ENCODE measurements at regions not wholly inside any gene's neighbourhood (a gene's known extent, or its start where the extent isn't known, plus 50 kb on each side); places are given as distances from the start of the nearest gene placed in this dataset.

DNA sequence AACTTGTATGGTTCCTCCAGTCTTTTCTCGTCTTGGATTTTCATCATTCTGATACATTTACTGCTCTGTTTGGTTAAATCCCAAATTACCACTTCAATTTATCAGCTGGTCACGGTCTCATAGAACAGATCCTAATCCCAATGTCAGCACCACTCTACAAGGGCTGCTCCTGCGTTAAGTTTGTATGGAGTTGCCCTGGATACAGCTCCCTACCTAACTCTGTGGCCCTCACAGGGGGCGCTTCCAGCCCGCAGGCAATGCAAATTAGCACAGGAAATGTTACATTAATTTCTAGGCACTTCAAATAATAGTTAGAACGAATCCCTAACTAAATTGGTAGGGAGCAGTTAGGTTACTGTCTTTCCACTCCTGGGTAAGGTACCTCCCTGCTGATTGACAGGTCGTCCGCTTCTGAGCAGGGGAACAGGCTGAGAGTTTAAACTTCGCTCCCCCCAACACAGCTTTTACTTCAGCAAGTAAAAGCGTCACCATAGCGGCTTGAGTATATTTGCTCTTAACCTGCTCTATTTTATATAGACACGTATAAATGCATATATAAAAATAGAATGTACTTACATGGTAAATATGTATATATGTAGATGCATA, 238.5 kb upstream of the FANCL start:
- no peak overlapping the region for H2AFZ ChIP-seq (ENCODE audit: low read depth, low read length)
- DNase-seq, result no peak
- no peak overlapping the region for H3K27ac ChIP-seq (ENCODE audit: low read length)
- H3K4me1 ChIP-seq (ENCODE audit: insufficient read depth, low read length), result no peaks in the 10 kb centered on the region
- no peaks in the 10 kb centered on the region for H3K27me3 ChIP-seq (ENCODE audit: insufficient read depth, low read length, poor library complexity)
- TF ChIP-seq EZH2 (IDR thresholded peaks at IDR 0.05; ENCODE audit: borderline replicate concordance, low read depth, low read length, severe bottlenecking), result no peak
- TF ChIP-seq, protein P1, sequence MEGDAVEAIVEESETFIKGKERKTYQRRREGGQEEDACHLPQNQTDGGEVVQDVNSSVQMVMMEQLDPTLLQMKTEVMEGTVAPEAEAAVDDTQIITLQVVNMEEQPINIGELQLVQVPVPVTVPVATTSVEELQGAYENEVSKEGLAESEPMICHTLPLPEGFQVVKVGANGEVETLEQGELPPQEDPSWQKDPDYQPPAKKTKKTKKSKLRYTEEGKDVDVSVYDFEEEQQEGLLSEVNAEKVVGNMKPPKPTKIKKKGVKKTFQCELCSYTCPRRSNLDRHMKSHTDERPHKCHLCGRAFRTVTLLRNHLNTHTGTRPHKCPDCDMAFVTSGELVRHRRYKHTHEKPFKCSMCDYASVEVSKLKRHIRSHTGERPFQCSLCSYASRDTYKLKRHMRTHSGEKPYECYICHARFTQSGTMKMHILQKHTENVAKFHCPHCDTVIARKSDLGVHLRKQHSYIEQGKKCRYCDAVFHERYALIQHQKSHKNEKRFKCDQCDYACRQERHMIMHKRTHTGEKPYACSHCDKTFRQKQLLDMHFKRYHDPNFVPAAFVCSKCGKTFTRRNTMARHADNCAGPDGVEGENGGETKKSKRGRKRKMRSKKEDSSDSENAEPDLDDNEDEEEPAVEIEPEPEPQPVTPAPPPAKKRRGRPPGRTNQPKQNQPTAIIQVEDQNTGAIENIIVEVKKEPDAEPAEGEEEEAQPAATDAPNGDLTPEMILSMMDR (IDR thresholded peaks at IDR 0.05; ENCODE audit: borderline replicate concordance, extremely low read depth, low read length, poor library complexity, severe bottlenecking), result no peak
- no peaks in the 10 kb centered on the region for H3K36me3 ChIP-seq (ENCODE audit: insufficient read depth, low read length)
- no peaks in the 10 kb centered on the region for H3K9me3 ChIP-seq (ENCODE audit: insufficient read depth, low read length, severe bottlenecking)
- H3K4me3 ChIP-seq (ENCODE audit: low read depth in 1 of 2, low read length in 2 of 2), result no peak overlapping the region
- H3K9ac ChIP-seq (ENCODE audit: low read depth, low read length), result no peak overlapping the region
- H3K4me2 ChIP-seq (ENCODE audit: insufficient read depth, low read length), result no peak overlapping the region
- H3K79me2 ChIP-seq (ENCODE audit: insufficient read depth, low read length), result no peaks in the 10 kb centered on the region
- no peaks in the 10 kb centered on the region for H4K20me1 ChIP-seq (ENCODE audit: insufficient read depth, low read length)
- no peak for ATAC-seq (ENCODE audit: insufficient read depth, low read depth)

DNA sequence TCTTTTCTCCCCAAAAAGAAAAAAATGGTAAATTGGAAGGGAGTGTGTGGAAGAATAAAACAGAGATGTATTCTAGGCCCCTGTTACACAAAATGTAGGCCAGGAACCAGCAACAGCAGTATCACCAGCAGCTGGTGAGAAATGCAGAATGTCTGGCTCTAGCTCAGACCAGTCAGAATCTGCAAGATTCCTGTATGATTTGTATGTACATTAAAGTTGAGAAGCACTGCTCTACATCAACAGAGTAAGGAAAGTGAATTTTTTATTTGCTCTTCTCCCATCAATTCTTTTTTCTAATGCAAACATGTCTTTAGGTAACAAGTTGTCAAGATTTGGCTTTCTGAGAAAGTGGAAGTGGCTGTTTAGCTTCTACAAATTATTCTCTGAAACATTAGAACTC, 235.4 kb upstream of the FANCL start:
- Histone ChIP-seq H3K4me2 (ENCODE audit: insufficient read depth, low read length) (no peak overlapping the region), H3K9ac (ENCODE audit: low read depth, low read length) (no peak overlapping the region), H3K9me3 (ENCODE audit: insufficient read depth, low read length, severe bottlenecking) (no peaks in the 10 kb centered on the region), H3K36me3 (ENCODE audit: insufficient read depth, low read length) (no peaks in the 10 kb centered on the region), H3K79me2 (ENCODE audit: insufficient read depth, low read length) (no peaks in the 10 kb centered on the region), H3K4me1 (ENCODE audit: insufficient read depth, low read length) (no peaks in the 10 kb centered on the region), H3K27me3 (ENCODE audit: insufficient read depth, low read length, poor library complexity) (no peaks in the 10 kb centered on the region), H4K20me1 (ENCODE audit: insufficient read depth, low read length) (no peaks in the 10 kb centered on the region), H3K4me3 (ENCODE audit: low read depth in 1 of 2, low read length in 2 of 2) (no peak overlapping the region), H2AFZ (ENCODE audit: low read depth, low read length) (no peak overlapping the region), H3K27ac (ENCODE audit: low read length) (no peak overlapping the region)
- DNase-seq (no peak), ATAC-seq (ENCODE audit: insufficient read depth, low read depth) (no peak)
- TF ChIP-seq EZH2 (IDR thresholded peaks at IDR 0.05; ENCODE audit: borderline replicate concordance, low read depth, low read length, severe bottlenecking), result no peak
- TF ChIP-seq, protein P1 (IDR thresholded peaks at IDR 0.05; ENCODE audit: borderline replicate concordance, extremely low read depth, low read length, poor library complexity, severe bottlenecking), result no peak

DNA sequence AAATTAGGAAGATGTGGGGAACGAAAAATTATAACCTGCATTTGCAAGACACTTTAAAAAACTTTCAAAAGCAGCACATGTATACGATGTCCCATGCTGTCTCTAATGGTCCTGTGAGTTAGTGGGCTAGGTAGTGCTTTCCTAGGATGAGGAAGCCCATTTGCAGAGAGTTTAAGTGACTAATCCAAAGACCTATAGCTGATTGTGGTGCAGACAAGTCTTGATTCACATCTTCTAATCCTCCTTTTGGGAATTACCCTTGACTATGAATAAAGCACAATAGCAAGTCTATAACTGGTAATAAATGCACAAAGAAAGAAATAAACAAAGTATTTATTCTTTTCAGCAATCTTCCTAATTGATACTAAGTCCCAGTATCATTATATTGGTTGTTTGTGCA, 234.6 kb upstream of the FANCL start:
- no peak overlapping the region for H3K9ac ChIP-seq (ENCODE audit: low read depth, low read length)
- DNase-seq (no peak), ATAC-seq (ENCODE audit: insufficient read depth, low read depth) (no peak)
- H3K27me3 ChIP-seq (ENCODE audit: insufficient read depth, low read length, poor library complexity), result no peaks in the 10 kb centered on the region
- H3K4me1 ChIP-seq (ENCODE audit: insufficient read depth, low read length), result no peaks in the 10 kb centered on the region
- no peak overlapping the region for H3K4me2 ChIP-seq (ENCODE audit: insufficient read depth, low read length)
- TF ChIP-seq, protein P1 (IDR thresholded peaks at IDR 0.05; ENCODE audit: borderline replicate concordance, extremely low read depth, low read length, poor library complexity, severe bottlenecking), result no peak
- no peak for TF ChIP-seq EZH2 (IDR thresholded peaks at IDR 0.05; ENCODE audit: borderline replicate concordance, low read depth, low read length, severe bottlenecking)
- H3K36me3 ChIP-seq (ENCODE audit: insufficient read depth, low read length), result no peaks in the 10 kb centered on the region
- H4K20me1 ChIP-seq (ENCODE audit: insufficient read depth, low read length), result no peaks in the 10 kb centered on the region
- no peak overlapping the region for H3K4me3 ChIP-seq (ENCODE audit: low read depth in 1 of 2, low read length in 2 of 2)
- no peaks in the 10 kb centered on the region for H3K79me2 ChIP-seq (ENCODE audit: insufficient read depth, low read length)
- H3K27ac ChIP-seq (ENCODE audit: low read length), result no peak overlapping the region
- H2AFZ ChIP-seq (ENCODE audit: low read depth, low read length), result no peak overlapping the region
- no peaks in the 10 kb centered on the region for H3K9me3 ChIP-seq (ENCODE audit: insufficient read depth, low read length, severe bottlenecking)
